PC-9 (cell line): ENCODE measurements at regions not wholly inside any gene's neighbourhood (a gene's known extent, or its start where the extent isn't known, plus 50 kb on each side); places are given as distances from the start of the nearest gene placed in this dataset.
"Not testable (repeated sequence)": the region's sequence is repeated elsewhere in the genome, so short reads cannot be mapped to it uniquely, and the experiment has no call there.

ENCODE experiments used
- BruUV-seq: library from RNA; stranded (reverse); fragments of 400-500 nt; replicated peaks from 2 replicates; lab custom pipeline; 2021; lab: Mats Ljungman, UMichigan
- CTCF ChIA-PET: fragments of 300-600 bp; sonication (Branson Sonifier 250); formaldehyde crosslinking; loops from one replicate; lab custom pipeline; 2022; ENCODE audit warnings: antibody characterized with exemption; lab: Charles Lee
- POLR2A ChIA-PET: fragments of 300-600 bp; sonication (Branson Sonifier 250); formaldehyde crosslinking; loops from one replicate; lab custom pipeline; 2022; ENCODE audit warnings: antibody characterized with exemption; ENCODE audit not compliant: unreplicated experiment; lab: Charles Lee
- DNase-seq, 2 experiments: peaks; one replicate each; pipeline versions ENCODE4 v3.0.0 to v3.0.0-alpha.2; 2015 to 2022; ENCODE audit warnings: mixed read lengths in 1 of 2
- H2AFZ ChIP-seq: fragments of 200-600 bp; sonication (generic); 2 replicates; pipeline ENCODE4 v1.8.1; 2017; ENCODE audit warnings: antibody characterized with exemption
- H3F3A ChIP-seq: fragments of 200-600 bp; sonication (generic); 2 replicates; pipeline ENCODE4 v1.8.1; 2017; ENCODE audit warnings: antibody characterized with exemption, mild to moderate bottlenecking, low read depth; ENCODE audit not compliant: insufficient read depth
- H3K27ac ChIP-seq: fragments of 200-600 bp; sonication (generic); 2 replicates; pipeline ENCODE4 v1.6.1; 2016; ENCODE audit warnings: mixed run types
- H3K27me3 ChIP-seq: fragments of 200-600 bp; sonication (generic); 2 replicates; pipeline ENCODE4 v1.6.1; 2016; ENCODE audit warnings: low read depth, mixed run types; ENCODE audit not compliant: insufficient read depth
- H3K36me3 ChIP-seq: fragments of 200-600 bp; sonication (generic); 2 replicates; pipeline ENCODE4 v1.6.1; 2016; ENCODE audit warnings: low read depth, mixed run types
- H3K4me1 ChIP-seq: fragments of 200-600 bp; sonication (generic); replicated peaks from 2 replicates; pipeline ENCODE4 v1.6.1; 2016; ENCODE audit warnings: mixed run types; ENCODE audit not compliant: insufficient read depth
- H3K4me2 ChIP-seq: fragments of 200-600 bp; sonication (generic); 2 replicates; pipeline ENCODE4 v1.6.1; 2017; ENCODE audit warnings: mixed run types
- H3K4me3 ChIP-seq: fragments of 200-600 bp; sonication (generic); 2 replicates; pipeline ENCODE4 v1.6.1; 2016; ENCODE audit warnings: mixed run types
- H3K79me2 ChIP-seq: fragments of 200-600 bp; sonication (generic); 2 replicates; pipeline ENCODE4 v1.6.1; 2017; ENCODE audit warnings: low read depth, mixed run types
- H3K9me2 ChIP-seq: fragments of 200-600 bp; sonication (generic); 2 replicates; pipeline ENCODE4 v1.8.1; 2017; ENCODE audit warnings: mild to moderate bottlenecking; ENCODE audit not compliant: insufficient read depth
- H3K9me3 ChIP-seq: fragments of 200-600 bp; sonication (generic); 2 replicates; pipeline ENCODE4 v1.8.1; 2016; ENCODE audit warnings: low read depth; ENCODE audit not compliant: insufficient read depth
- H4K20me1 ChIP-seq: fragments of 200-600 bp; sonication (generic); 2 replicates; pipeline ENCODE4 v1.8.1; 2017; ENCODE audit not compliant: insufficient read depth
- CTCF ChIP-seq: fragments of 200-600 bp; sonication (generic); conservative IDR thresholded peaks from 2 replicates; pipeline ENCODE4 v1.6.1; 2017; ENCODE audit warnings: mixed run types, antibody characterized with exemption, mild to moderate bottlenecking, moderate library complexity
- EZH2 ChIP-seq: fragments of 200-600 bp; sonication (generic); IDR thresholded peaks from 2 replicates; pipeline ENCODE4 v1.8.0; 2017; ENCODE audit warnings: antibody characterized with exemption, low read depth
- intact Hi-C: fragments of 100-400 bp; cut with micrococcal nuclease; formaldehyde crosslinking; loops from one replicate; pipeline ENCODE4 v1.10.0; 2022; ENCODE audit not compliant: unreplicated experiment

- no peaks in the 10 kb centered on the region for H3K4me1 ChIP-seq
- peaks cover 5% of the 10 kb centered on the region; the same call in 1 of the 2 replicates for H3K27me3 ChIP-seq
- POLR2A ChIA-PET = no interaction called here
- no peaks in the 10 kb centered on the region for H3K9me3 ChIP-seq
- CTCF ChIA-PET = no interaction called here
- H3F3A ChIP-seq = no peaks in the 10 kb centered on the region
- H3K36me3 ChIP-seq = no peaks in the 10 kb centered on the region
- no peak overlapping the region for H2AFZ ChIP-seq
- no peak overlapping the region for H3K4me2 ChIP-seq
- intact Hi-C loops = no loop called here
- no peaks in the 10 kb centered on the region for H4K20me1 ChIP-seq
- H3K9me2 ChIP-seq = no peaks in the 10 kb centered on the region
- no peaks in the 10 kb centered on the region for H3K79me2 ChIP-seq
- no peak for DNase-seq
- no peak overlapping the region for H3K4me3 ChIP-seq
- TF ChIP-seq EZH2 (no peak), CTCF (peak; percentile 34; the same call in 1 of the 2 replicates)
- no TSS peak for BruUV-seq
- H3K27ac ChIP-seq = no peak overlapping the region
These were observed 851.8 kb downstream of the TMEM121 start for GRCh38 chr14:106378191-106378590.

GRCh38 chr14:106380740-106381139 is 854.4 kb downstream of the TMEM121 start:
- ChIA-PET CTCF (no interaction called here), POLR2A (no interaction called here)
- no peak for TF ChIP-seq EZH2
- Histone ChIP-seq H3K9me2 (no peaks in the 10 kb centered on the region), H3K27ac (no peak overlapping the region), H3K27me3 (peaks cover 3% of the 10 kb centered on the region; the same call in 1 of the 2 replicates), H3K4me3 (no peak overlapping the region), H3F3A (no peaks in the 10 kb centered on the region), H4K20me1 (no peaks in the 10 kb centered on the region), H3K9me3 (no peaks in the 10 kb centered on the region), H2AFZ (no peak overlapping the region), H3K36me3 (no peaks in the 10 kb centered on the region), H3K4me2 (no peak overlapping the region), H3K79me2 (no peaks in the 10 kb centered on the region), H3K4me1 (no peaks in the 10 kb centered on the region)
- intact Hi-C loops = no loop called here
- BruUV-seq = no TSS peak
- DNase-seq = no peak

GRCh38 chr14:106389186-106389585 is 862.8 kb downstream of the TMEM121 start:
- BruUV-seq, H3K4me2 ChIP-seq, H4K20me1 ChIP-seq, H3K9me2 ChIP-seq, intact Hi-C loops, DNase-seq, H3K36me3 ChIP-seq, CTCF ChIA-PET, H3K4me1 ChIP-seq, H3K4me3 ChIP-seq, H3K9me3 ChIP-seq, H3F3A ChIP-seq, H3K27ac ChIP-seq, H2AFZ ChIP-seq, POLR2A ChIA-PET, H3K79me2 ChIP-seq: not testable (repeated sequence)
- peaks cover 26% of the 10 kb centered on the region for H3K27me3 ChIP-seq

GRCh38 chr14:106390401-106390800 is 864.0 kb downstream of the TMEM121 start:
- H3F3A ChIP-seq = no peaks in the 10 kb centered on the region
- H3K4me2 ChIP-seq = no peak overlapping the region
- H3K79me2 ChIP-seq = no peaks in the 10 kb centered on the region
- intact Hi-C loops = no loop called here
- H4K20me1 ChIP-seq = no peaks in the 10 kb centered on the region
- no peaks in the 10 kb centered on the region for H3K9me2 ChIP-seq
- H3K4me1 ChIP-seq = no peaks in the 10 kb centered on the region
- H3K27me3 ChIP-seq = peaks cover 26% of the 10 kb centered on the region
- no peak overlapping the region for H3K27ac ChIP-seq
- H3K36me3 ChIP-seq = no peaks in the 10 kb centered on the region
- TF ChIP-seq EZH2 (no peak), CTCF (no peak)
- CTCF ChIA-PET = no interaction called here
- no peak for DNase-seq
- POLR2A ChIA-PET = no interaction called here
- BruUV-seq = no TSS peak
- H3K9me3 ChIP-seq = no peaks in the 10 kb centered on the region
- no peak overlapping the region for H2AFZ ChIP-seq
- no peak overlapping the region for H3K4me3 ChIP-seq
